Osteocyte (in vitro differentiated cells): ENCODE measurements at regions not wholly inside any gene's neighbourhood (a gene's known extent, or its start where the extent isn't known, plus 50 kb on each side); places are given as distances from the start of the nearest gene placed in this dataset.
A peak's percentile ranks its signal among the peaks of the same experiment; 100 is the strongest.

ENCODE experiments used
- DNase-seq: peaks from one replicate; pipeline ENCODE4 v3.0.0; 2021; ENCODE audit warnings: mixed read lengths; ENCODE audit not compliant: unreplicated experiment; ENCODE audit errors: extremely low spot score
- H3K27ac Mint-ChIP-seq: one replicate; pipeline ENCODE4 v1.8.0; 2021; ENCODE audit warnings: mild to moderate bottlenecking, mixed read lengths; ENCODE audit not compliant: unreplicated experiment
- H3K27me3 Mint-ChIP-seq: one replicate; pipeline ENCODE4 v1.8.0; 2021; ENCODE audit warnings: mixed read lengths; ENCODE audit not compliant: unreplicated experiment
- H3K36me3 Mint-ChIP-seq: one replicate; pipeline ENCODE4 v1.8.0; 2021; ENCODE audit warnings: mixed read lengths; ENCODE audit not compliant: unreplicated experiment
- H3K4me1 Mint-ChIP-seq: one replicate; pipeline ENCODE4 v1.8.0; 2021; ENCODE audit warnings: mixed read lengths; ENCODE audit not compliant: unreplicated experiment
- H3K4me3 Mint-ChIP-seq: one replicate; pipeline ENCODE4 v1.8.0; 2021; ENCODE audit warnings: mild to moderate bottlenecking, moderate library complexity, mixed read lengths; ENCODE audit not compliant: unreplicated experiment
- H3K9me3 Mint-ChIP-seq: one replicate; pipeline ENCODE4 v1.8.0; 2021; ENCODE audit warnings: mixed read lengths; ENCODE audit not compliant: unreplicated experiment
- TF ChIP-seq, protein P1 (sequence below): fragments of 200-600 bp; sonication (generic); IDR thresholded peaks from 2 replicates; pipeline ENCODE4 v1.5.0; 2021; ENCODE audit warnings: antibody characterized with exemption, mild to moderate bottlenecking, moderate library complexity

DNA sequence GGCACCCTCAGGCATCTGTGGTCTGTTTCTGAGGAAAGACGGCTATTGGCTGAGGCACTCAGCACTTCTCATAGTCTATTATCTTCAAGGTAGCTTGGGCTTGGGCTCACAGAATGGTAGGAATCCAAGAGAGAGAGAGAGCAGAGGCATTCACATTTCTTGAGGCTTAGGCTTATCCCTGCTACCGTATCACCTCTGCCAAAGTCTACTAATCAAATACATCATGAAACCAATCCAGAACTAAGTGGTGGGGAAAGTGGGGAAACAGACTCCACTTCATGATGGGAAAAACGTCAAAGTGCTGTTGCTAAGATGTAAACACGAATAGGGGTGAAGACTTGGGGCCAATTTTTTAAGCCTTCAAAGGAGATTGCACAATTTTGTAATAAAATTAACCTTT is 271.1 kb upstream of the SEMA3D start:
- no peaks in the 10 kb centered on the region for H3K9me3 Mint-ChIP-seq
- no peaks in the 10 kb centered on the region for H3K27me3 Mint-ChIP-seq
- no peaks in the 10 kb centered on the region for H3K36me3 Mint-ChIP-seq
- no peaks in the 10 kb centered on the region for H3K4me1 Mint-ChIP-seq
- no peak overlapping the region for H3K27ac Mint-ChIP-seq
- no peak for DNase-seq
- H3K4me3 Mint-ChIP-seq, result no peak overlapping the region
- TF ChIP-seq, protein P1, sequence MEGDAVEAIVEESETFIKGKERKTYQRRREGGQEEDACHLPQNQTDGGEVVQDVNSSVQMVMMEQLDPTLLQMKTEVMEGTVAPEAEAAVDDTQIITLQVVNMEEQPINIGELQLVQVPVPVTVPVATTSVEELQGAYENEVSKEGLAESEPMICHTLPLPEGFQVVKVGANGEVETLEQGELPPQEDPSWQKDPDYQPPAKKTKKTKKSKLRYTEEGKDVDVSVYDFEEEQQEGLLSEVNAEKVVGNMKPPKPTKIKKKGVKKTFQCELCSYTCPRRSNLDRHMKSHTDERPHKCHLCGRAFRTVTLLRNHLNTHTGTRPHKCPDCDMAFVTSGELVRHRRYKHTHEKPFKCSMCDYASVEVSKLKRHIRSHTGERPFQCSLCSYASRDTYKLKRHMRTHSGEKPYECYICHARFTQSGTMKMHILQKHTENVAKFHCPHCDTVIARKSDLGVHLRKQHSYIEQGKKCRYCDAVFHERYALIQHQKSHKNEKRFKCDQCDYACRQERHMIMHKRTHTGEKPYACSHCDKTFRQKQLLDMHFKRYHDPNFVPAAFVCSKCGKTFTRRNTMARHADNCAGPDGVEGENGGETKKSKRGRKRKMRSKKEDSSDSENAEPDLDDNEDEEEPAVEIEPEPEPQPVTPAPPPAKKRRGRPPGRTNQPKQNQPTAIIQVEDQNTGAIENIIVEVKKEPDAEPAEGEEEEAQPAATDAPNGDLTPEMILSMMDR, result no peak

GRCh38 chr7:85456254-85456653 is 269.4 kb upstream of the SEMA3D start:
- TF ChIP-seq, protein P1, result peak; percentile 13
- H3K9me3 Mint-ChIP-seq, result no peaks in the 10 kb centered on the region
- H3K36me3 Mint-ChIP-seq, result no peaks in the 10 kb centered on the region
- DNase-seq, result no peak
- no peak overlapping the region for H3K4me3 Mint-ChIP-seq
- no peaks in the 10 kb centered on the region for H3K4me1 Mint-ChIP-seq
- no peak overlapping the region for H3K27ac Mint-ChIP-seq
- no peaks in the 10 kb centered on the region for H3K27me3 Mint-ChIP-seq

- DNase-seq, result no peak
- TF ChIP-seq, protein P1, result no peak
Observed at GRCh38 chr7:85454904-85455303, 268.0 kb upstream of the SEMA3D start.

GRCh38 chr7:85452674-85453073 is 265.8 kb upstream of the SEMA3D start:
- Mint-ChIP-seq H3K9me3 (no peaks in the 10 kb centered on the region), H3K4me1 (no peaks in the 10 kb centered on the region), H3K36me3 (no peaks in the 10 kb centered on the region), H3K27ac (no peak overlapping the region), H3K4me3 (no peak overlapping the region), H3K27me3 (no peaks in the 10 kb centered on the region)
- TF ChIP-seq, protein P1, result no peak
- DNase-seq, result no peak

More at GRCh38 chr7:85454904-85455303, 268.0 kb upstream of the SEMA3D start:
- Mint-ChIP-seq H3K36me3 (no peaks in the 10 kb centered on the region), H3K9me3 (no peaks in the 10 kb centered on the region), H3K4me3 (no peak overlapping the region), H3K27ac (no peak overlapping the region), H3K4me1 (no peaks in the 10 kb centered on the region), H3K27me3 (no peaks in the 10 kb centered on the region)

DNA sequence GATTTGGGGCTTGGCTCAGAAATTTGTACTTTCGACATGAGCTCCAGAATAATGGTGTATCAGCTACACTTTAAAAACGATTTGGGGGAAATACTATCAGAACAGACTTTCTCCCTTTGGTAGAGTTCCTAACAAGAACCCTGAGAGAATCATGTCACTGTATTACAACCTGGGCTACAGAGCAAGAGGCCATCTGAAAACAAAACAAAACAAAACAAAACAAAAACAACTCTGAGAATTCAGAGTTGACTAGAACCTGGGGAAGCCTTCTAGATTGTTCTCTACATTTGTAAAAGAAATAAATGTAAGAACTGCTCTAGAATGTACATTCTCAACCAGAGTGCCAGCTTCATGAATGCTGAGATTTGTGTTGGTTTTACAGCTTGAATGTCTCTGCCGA is 262.6 kb upstream of the SEMA3D start:
- TF ChIP-seq, protein P1, result no peak
- Mint-ChIP-seq H3K4me3 (no peak overlapping the region), H3K36me3 (no peaks in the 10 kb centered on the region), H3K4me1 (no peaks in the 10 kb centered on the region), H3K27me3 (no peaks in the 10 kb centered on the region), H3K9me3 (no peaks in the 10 kb centered on the region), H3K27ac (no peak overlapping the region)
- no peak for DNase-seq
